GM18909 (cell line): ENCODE measurements at regions not wholly inside any gene's neighbourhood (a gene's known extent, or its start where the extent isn't known, plus 50 kb on each side); places are given as distances from the start of the nearest gene placed in this dataset.

Experiments
- ATAC-seq: cut with Tn5 transposase; IDR thresholded peaks from one replicate; pipeline ENCODE4 v1.9.1; 2021; ENCODE audit warnings: mild to moderate bottlenecking; ENCODE audit not compliant: unreplicated experiment, poor library complexity

DNA sequence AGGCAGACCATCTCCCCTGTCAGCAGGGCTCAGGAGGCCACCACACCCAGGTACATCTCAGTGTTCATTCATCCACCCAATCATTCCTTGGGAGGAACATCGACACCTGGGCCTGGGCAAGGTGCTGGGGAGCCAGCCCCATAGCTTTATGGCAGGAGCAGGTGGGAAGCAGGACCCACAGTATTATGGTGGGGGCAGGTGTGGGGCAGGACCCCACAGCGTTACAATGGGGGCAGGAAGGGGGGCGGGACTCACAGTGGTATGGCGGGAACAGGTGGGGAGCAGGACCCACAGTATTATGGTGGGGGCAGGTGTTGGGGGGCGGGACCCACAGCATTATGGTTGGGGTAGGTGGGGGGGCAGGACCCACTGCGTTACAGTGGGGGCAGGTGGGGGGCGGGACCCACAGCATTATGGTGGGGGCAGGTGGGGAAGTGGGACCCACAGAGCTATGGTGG, 128.9 kb upstream of the HS6ST1 start:
- ATAC-seq: no peak

DNA sequence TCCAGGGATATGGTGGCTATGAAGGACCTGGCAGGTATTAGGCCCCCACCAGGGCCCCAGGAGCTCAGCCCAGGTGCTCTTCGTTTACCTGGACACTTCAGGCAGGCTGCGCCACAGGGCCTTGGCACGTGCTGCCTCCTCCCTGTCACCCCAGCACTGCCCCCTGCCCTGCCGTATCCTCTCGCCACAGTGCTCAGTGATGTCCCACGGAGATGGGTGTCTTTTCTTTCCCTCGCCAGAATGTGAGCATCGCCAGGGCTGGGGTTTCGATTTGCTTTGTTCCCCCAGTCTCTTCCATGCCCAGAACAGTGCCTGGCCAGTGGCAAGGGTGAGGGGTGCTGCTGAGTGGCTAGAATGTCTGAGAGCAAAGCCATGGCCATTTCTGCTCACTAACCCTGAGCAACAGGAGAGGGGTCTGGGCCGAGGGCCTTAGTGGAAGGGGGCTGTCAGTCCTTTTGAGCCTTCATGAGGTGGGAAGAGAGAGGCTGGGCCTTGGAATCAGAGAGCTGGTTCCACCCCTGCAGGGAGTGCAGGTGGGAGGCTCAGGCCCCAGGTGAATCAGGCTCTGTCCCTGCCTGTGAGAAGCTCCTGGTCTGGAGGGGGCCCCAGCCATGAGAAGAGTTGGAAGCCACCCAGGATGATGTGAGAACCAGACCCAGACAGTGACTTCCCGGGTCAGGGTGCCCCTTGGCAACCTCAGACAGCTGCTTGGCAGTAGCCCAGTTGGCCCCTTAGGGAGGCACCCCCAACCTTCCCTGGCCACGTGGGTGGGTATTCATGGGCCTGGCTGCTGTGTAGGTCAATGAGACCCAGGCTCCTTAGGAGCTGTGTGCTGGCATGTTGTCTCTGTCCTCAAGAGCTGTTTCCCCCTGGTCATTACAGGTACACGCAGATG, 129.9 kb upstream of the HS6ST1 start:
- no peak for ATAC-seq

DNA sequence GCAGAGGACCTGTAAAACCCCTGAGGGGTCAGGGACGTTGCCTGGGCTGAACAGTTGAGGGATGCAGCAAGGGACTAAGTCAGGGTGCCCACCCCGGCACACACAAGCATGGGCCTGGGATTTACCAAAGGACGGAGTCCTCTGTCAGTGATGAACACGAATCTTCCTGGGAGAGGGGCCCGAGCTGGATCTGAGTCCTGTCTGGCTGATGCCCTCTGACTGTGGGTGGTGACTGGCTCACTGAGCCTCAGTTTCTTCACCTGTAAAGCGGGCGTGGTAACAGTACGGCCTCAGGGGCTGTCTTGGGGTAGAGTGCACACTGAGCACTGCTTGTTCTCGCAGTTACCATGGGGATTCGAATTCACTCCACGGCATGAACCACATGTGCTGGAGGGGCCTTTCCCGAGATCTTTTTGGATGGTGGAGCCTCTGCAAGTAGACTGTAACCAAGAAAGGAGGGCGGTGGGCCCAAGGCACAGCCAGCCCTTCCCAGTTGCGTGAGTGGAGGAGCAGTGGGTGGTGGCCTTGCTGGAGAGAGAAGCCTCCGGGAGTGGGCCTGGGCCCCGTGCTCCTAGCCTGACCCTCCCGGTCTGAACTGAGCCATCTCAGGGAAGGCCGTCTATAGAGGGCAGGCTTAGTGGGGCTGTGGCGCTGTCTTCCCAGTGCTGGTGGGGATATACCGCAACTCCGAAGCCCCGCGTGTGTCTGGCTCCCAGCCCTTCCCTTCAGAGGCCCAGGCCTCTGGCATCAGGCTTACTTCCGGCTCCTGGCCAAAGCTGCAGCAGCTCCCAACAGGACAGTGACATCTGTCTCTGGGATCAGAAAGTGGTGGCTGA, 130.8 kb upstream of the HS6ST1 start:
- ATAC-seq: no peak

- no peak for ATAC-seq
Measured at GRCh38 chr2:128450211-128451024, 131.8 kb upstream of the HS6ST1 start.

- ATAC-seq: no peak
Measured at GRCh38 chr2:128451084-128452023, 132.7 kb upstream of the HS6ST1 start.

DNA sequence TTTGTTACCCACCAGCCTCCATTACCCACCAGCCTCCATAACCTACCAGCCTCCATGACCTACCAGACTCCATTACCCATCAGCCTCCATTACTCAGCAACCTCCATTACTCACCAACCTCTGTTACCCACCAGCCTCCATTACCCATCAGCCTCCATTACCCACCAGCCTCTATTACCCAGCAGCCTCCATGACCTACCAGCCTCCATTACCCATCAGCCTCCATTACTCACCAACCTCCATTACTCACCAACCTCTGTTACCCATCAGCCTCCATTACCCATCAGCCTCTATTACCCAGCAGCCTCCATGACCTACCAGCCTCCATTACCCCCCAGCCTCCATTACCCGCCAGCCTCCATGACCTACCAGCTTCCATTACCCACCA, 133.3 kb upstream of the HS6ST1 start:
- no peak for ATAC-seq

GRCh38 chr2:128452536-128453530, 134.2 kb upstream of the HS6ST1 start:
- no peak for ATAC-seq

DNA sequence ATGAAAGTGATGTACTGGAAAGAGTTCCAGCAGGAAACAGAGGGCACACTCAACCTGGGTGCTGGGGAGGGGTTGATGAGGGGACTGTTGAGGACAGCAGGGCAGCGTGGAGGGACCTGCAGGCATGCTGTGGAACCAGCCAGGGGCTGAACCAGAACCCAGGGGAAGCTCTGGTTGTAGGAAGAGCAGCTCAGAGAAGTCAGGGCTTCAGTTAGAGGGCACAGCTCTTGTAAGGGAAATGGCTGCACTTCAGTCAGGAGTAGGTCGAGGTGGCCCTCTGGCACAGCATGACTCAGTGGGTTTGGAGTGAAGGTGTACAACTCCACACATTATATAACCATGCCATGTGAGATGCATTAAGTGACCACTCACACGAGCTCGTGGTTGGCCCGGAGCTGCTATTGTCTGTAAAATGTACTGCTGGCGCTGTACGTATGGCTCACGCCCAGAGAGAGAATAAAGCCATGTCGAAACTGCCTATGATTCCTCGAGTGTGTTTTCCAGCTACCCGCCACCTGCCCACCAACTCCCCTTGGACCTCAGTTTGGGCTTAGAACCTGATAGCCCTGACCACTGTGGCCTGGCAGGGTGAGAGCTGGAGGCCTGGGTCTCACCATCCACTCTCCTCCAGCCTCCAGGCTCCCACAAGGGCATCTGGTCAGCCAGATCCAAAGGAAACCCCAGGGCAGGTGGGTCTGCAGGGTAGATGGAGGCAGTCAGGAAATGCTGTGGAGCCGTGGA, 136.5 kb upstream of the HS6ST1 start:
- no peak for ATAC-seq

DNA sequence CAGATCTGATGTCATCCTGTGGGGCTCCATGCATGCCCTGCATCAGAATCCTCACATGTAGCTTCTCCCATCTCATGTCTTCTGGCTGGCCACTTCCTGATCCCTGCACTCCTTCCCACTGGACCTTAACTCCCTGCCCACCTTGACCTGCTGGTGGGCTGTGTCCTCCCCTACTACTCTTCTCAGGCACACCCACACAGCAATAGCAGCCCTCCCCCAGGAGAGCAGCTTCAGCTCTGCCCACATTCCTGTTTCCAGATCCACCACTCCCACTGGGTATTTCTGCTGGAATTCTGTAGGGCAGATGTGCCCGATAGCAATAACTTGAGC, 137.0 kb upstream of the HS6ST1 start:
- no peak for ATAC-seq

DNA sequence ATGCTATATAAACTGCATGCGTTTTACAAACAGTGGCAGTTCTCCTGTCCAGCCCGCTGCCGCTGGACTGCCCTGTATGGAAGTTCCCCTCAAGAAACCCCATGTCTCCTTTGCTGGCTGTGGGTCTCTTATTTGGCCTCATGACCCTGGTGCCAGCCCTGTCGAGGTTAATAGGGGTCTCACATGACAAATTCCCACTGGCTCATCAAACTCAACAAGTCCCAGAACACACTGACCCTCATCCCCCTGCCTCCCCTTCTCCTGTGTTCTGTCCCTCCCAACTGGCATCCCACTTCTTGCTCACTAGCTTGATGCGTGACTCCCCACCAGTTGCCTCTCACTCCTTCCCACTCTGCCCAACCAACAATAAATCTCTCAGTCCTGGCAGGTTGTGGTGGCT, 137.6 kb upstream of the HS6ST1 start:
- no peak for ATAC-seq

DNA sequence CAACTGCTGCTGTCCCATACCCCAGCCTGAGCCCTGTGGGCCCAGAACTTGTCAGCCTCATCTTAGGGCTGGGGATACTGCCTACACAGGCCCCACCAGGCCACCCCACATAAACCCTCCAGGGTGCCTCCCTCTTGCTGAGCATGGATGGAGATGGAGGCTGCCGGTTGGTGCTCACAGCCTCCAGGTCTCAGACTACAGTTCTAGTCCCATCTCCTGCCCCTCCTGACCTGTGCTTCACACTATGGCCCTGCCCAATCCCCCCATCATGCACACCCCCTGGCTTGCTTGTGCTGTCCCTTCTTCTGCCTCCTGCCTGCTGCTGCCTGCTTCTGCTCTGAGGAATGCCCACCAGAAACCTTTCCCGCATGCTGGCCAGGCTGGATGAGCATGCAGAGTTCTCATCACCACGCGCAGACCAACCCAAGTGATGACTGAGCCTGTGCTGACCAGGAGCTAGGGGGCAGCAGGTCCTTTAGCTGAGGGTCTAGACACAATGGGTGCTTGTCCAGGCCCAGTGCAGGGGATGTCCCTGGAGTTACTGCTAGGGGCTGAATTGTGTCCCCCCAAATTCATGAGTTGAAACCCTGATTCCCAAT, 138.4 kb upstream of the HS6ST1 start:
- ATAC-seq: no peak

GRCh38 chr2:128457716-128458115, 139.0 kb upstream of the HS6ST1 start:
- no peak for ATAC-seq

DNA sequence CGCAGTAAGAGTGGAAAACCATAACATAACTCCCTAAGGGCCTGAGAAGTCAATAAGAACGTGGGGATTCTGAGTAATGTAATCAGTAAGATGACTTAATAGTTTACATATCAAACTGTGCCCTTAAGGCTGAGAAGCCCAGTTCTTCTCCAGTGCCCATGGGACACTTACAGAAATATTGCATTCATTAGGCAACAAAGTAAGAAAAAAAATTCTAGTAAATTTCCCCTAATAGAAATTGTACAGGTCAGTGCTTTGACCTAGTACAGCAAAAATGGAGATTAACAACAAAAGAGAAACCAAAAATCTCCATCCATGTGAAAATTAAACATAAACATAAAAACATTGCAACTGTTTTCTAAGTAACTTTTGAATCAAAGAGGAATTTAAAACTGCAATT, 139.8 kb upstream of the HS6ST1 start:
- ATAC-seq: no peak

DNA sequence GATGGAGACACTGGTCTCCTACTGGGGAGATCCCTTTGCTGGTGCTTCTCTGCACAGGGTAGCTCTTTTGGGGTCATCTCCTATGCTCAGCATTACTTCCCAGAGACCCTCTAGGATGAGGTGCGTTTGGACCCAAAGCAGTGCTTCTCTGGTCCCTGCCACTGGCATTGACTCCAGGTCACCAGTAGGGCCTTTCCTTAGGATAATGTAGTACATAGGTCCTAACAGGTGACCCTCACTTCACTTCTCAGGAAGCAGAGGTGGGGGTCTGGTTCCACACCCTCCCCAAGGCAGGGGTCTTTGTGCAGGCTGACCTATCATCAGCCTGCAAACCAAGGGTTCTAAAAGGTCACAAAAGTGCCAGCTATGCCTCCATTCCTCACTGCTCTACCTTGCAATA, 145.8 kb upstream of the HS6ST1 start:
- ATAC-seq: no peak

DNA sequence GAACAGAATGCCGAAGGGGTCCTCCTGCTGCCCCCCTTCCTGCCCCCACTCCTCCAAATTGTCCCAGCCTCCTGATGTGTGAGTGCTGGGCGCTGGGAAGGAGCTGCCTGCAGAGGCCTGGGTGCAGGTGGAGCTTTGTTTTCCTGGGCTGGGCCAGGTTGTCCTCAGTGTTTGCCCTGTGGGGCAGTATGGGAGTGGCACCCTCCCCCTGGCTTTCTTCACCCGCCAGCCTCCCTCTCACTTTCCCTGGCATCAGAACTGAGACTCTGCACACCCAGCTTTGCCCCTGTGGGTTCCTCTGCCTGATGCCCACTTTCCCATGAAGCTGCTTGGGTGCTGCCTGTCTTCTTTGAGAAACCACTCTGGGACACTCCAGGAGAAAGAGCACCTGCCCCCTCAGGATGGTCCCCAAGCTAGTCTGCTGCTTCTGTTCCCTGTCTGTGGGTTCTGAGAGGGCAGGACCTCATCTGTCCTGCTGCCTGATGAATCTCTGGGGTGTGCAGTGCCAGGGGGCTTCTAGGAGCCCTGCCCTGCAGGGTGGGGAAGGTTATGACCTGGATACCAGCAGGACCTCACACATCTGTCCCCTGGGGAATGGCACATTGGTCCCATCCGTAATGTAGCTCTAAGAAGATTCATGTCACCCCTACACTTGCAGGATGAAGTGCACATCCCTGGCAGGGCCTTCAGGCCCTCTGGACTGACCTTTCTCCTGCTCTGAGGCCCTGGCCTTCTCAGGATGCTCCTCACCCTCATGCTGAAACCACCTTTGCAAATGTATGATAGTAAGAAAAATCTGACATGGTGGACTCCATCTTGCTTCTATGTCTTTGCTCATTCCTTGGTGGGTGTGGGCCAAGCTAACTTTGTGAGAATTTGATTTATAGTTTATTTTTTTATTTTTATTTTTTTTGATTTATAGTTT, 146.8 kb upstream of the HS6ST1 start:
- ATAC-seq: no peak

DNA sequence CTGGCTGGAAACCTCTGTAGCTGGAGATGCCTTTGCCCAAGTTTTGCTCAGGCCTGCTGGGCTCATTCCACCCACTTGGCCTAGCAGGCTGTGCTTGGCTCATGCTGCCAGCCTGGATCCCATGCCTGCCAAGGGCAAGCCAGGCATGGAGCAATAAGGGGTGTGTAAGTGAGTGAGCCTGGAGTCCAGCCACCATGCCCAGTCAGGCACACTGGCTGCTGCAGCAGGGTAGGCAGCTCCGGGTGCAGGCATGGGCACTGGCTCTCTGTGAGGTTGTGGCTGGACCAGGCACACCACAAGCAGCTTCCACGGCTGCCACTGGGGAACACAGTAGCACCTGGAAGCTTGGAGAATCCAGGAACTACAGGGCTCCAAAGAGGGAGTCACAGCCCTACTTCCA, 147.7 kb upstream of the HS6ST1 start:
- no peak for ATAC-seq
